ENCODE measurements at regions not wholly inside any gene's neighbourhood (a gene's known extent, or its start where the extent isn't known, plus 50 kb on each side); places are given as distances from the start of the nearest gene placed in this dataset.

- no peaks in the 10 kb centered on the region for H3K27me3 Mint-ChIP-seq (ENCODE audit: unreplicated experiment)
- peak overlapping the region; percentile 75 for H3K27ac Mint-ChIP-seq (ENCODE audit: unreplicated experiment)
- no peaks in the 10 kb centered on the region for H3K9me3 Mint-ChIP-seq (ENCODE audit: unreplicated experiment)
- DNase-seq (ENCODE audit: extremely low spot score, unreplicated experiment), result peak; percentile 86
- peak overlapping the region; percentile 1 for H3K4me3 Mint-ChIP-seq (ENCODE audit: unreplicated experiment)
- H3K36me3 Mint-ChIP-seq (ENCODE audit: unreplicated experiment), result no peaks in the 10 kb centered on the region
- TF ChIP-seq CTCF (IDR thresholded peaks at IDR 0.05), result no peak
- peaks cover 15% of the 10 kb centered on the region for H3K4me1 Mint-ChIP-seq (ENCODE audit: unreplicated experiment)
Measured at GRCh38 chr10:78899996-78900714, 168.6 kb upstream of the ZMIZ1 start.

GRCh38 chr10:78900715-78901430 lies 167.9 kb upstream of the ZMIZ1 start:
- TF ChIP-seq CTCF (IDR thresholded peaks at IDR 0.05), result no peak
- Mint-ChIP-seq H3K27me3 (ENCODE audit: unreplicated experiment) (peaks cover 3% of the 10 kb centered on the region), H3K36me3 (ENCODE audit: unreplicated experiment) (no peaks in the 10 kb centered on the region), H3K9me3 (ENCODE audit: unreplicated experiment) (no peaks in the 10 kb centered on the region), H3K27ac (ENCODE audit: unreplicated experiment) (peak overlapping the region; percentile 75), H3K4me1 (ENCODE audit: unreplicated experiment) (peaks cover 21% of the 10 kb centered on the region), H3K4me3 (ENCODE audit: unreplicated experiment) (no peak overlapping the region)
- DNase-seq (ENCODE audit: extremely low spot score, unreplicated experiment), result peak; percentile 59

- H3K9me3 Mint-ChIP-seq (ENCODE audit: unreplicated experiment), result no peaks in the 10 kb centered on the region
- H3K4me3 Mint-ChIP-seq (ENCODE audit: unreplicated experiment), result no peak overlapping the region
- peaks cover 3% of the 10 kb centered on the region for H3K27me3 Mint-ChIP-seq (ENCODE audit: unreplicated experiment)
- no peaks in the 10 kb centered on the region for H3K36me3 Mint-ChIP-seq (ENCODE audit: unreplicated experiment)
- no peak overlapping the region for H3K27ac Mint-ChIP-seq (ENCODE audit: unreplicated experiment)
- peaks cover 25% of the 10 kb centered on the region for H3K4me1 Mint-ChIP-seq (ENCODE audit: unreplicated experiment)
- no peak for TF ChIP-seq CTCF (IDR thresholded peaks at IDR 0.05)
- DNase-seq (ENCODE audit: extremely low spot score, unreplicated experiment), result no peak
Measured at GRCh38 chr10:78901694-78902093, 167.1 kb upstream of the ZMIZ1 start.

GRCh38 chr10:78902815-78903214 lies 166.0 kb upstream of the ZMIZ1 start:
- no peak for TF ChIP-seq CTCF (IDR thresholded peaks at IDR 0.05)
- Mint-ChIP-seq H3K4me1 (ENCODE audit: unreplicated experiment) (peaks cover 31% of the 10 kb centered on the region), H3K27ac (ENCODE audit: unreplicated experiment) (no peak overlapping the region), H3K4me3 (ENCODE audit: unreplicated experiment) (no peak overlapping the region), H3K9me3 (ENCODE audit: unreplicated experiment) (no peaks in the 10 kb centered on the region), H3K36me3 (ENCODE audit: unreplicated experiment) (no peaks in the 10 kb centered on the region), H3K27me3 (ENCODE audit: unreplicated experiment) (peaks cover 3% of the 10 kb centered on the region)
- peak; percentile 64 for DNase-seq (ENCODE audit: extremely low spot score, unreplicated experiment)

- H3K9me3 Mint-ChIP-seq (ENCODE audit: unreplicated experiment), result no peaks in the 10 kb centered on the region
Measured at GRCh38 chr10:78903341-78903940, 165.3 kb upstream of the ZMIZ1 start.

More at GRCh38 chr10:78903341-78903940, 165.3 kb upstream of the ZMIZ1 start:
- H3K27me3 Mint-ChIP-seq (ENCODE audit: unreplicated experiment), result peaks cover 3% of the 10 kb centered on the region
- no peaks in the 10 kb centered on the region for H3K36me3 Mint-ChIP-seq (ENCODE audit: unreplicated experiment)
- peaks cover 30% of the 10 kb centered on the region for H3K4me1 Mint-ChIP-seq (ENCODE audit: unreplicated experiment)
- DNase-seq (ENCODE audit: extremely low spot score, unreplicated experiment), result peak; percentile 48
- no peak overlapping the region for H3K4me3 Mint-ChIP-seq (ENCODE audit: unreplicated experiment)
- TF ChIP-seq CTCF (IDR thresholded peaks at IDR 0.05), result no peak
- no peak overlapping the region for H3K27ac Mint-ChIP-seq (ENCODE audit: unreplicated experiment)
